HG02884 (cell line): ENCODE measurements at regions not wholly inside any gene's neighbourhood (a gene's known extent, or its start where the extent isn't known, plus 50 kb on each side); places are given as distances from the start of the nearest gene placed in this dataset.

Experiments
- ATAC-seq: cut with Tn5 transposase; IDR thresholded peaks from one replicate; pipeline ENCODE4 v1.9.1; 2021; ENCODE audit warnings: mild to moderate bottlenecking, moderate library complexity; ENCODE audit not compliant: unreplicated experiment

GRCh38 chr6:121499666-121500065 is 64.2 kb downstream of the GJA1 start:
- ATAC-seq = no peak

- no peak for ATAC-seq
Measured at GRCh38 chr6:121503589-121503991, 68.1 kb downstream of the GJA1 start.

- no peak for ATAC-seq
Measured at GRCh38 chr6:121504227-121504626, 68.8 kb downstream of the GJA1 start.

- ATAC-seq = no peak
Measured at GRCh38 chr6:121505284-121505683, 69.8 kb downstream of the GJA1 start.

- no peak for ATAC-seq
Measured at GRCh38 chr6:121506761-121507754, 71.6 kb downstream of the GJA1 start.

- no peak for ATAC-seq
Measured at GRCh38 chr6:121510568-121511177, 75.2 kb downstream of the GJA1 start.

- ATAC-seq = no peak
Measured at GRCh38 chr6:121515630-121516265, 80.3 kb downstream of the GJA1 start.

GRCh38 chr6:121516331-121516730 is 80.9 kb downstream of the GJA1 start:
- no peak for ATAC-seq

- ATAC-seq = no peak
Measured at GRCh38 chr6:121520337-121521163, 85.1 kb downstream of the GJA1 start.

GRCh38 chr6:121521164-121521555 is 85.7 kb downstream of the GJA1 start:
- no peak for ATAC-seq

GRCh38 chr6:121522265-121522664 is 86.8 kb downstream of the GJA1 start:
- ATAC-seq = no peak

GRCh38 chr6:121522771-121523386 is 87.4 kb downstream of the GJA1 start:
- ATAC-seq = no peak

- no peak for ATAC-seq
Measured at GRCh38 chr6:121523628-121524027, 88.2 kb downstream of the GJA1 start.

GRCh38 chr6:121526282-121526681 is 90.8 kb downstream of the GJA1 start:
- no peak for ATAC-seq

- no peak for ATAC-seq
Measured at GRCh38 chr6:121531658-121532169, 96.3 kb downstream of the GJA1 start.

- no peak for ATAC-seq
Measured at GRCh38 chr6:121533321-121533841, 97.9 kb downstream of the GJA1 start.

- ATAC-seq = no peak
Measured at GRCh38 chr6:121535777-121536176, 100.3 kb downstream of the GJA1 start.

GRCh38 chr6:121536345-121536744 is 100.9 kb downstream of the GJA1 start:
- ATAC-seq = no peak

- ATAC-seq = no peak
Measured at GRCh38 chr6:121539439-121539838, 104.0 kb downstream of the GJA1 start.

GRCh38 chr6:121540210-121540609 is 104.8 kb downstream of the GJA1 start:
- no peak for ATAC-seq
